SIG-M5 treated with dmso at 0.1 percent for 504 hours (cell line): ENCODE measurements at regions not wholly inside any gene's neighbourhood (a gene's known extent, or its start where the extent isn't known, plus 50 kb on each side); places are given as distances from the start of the nearest gene placed in this dataset.

Experiments used
- DNase-seq: peaks from one replicate; lab custom pipeline; 2025; ENCODE audit not compliant: unreplicated experiment; lab: John Stamatoyannopoulos, UW

- DNase-seq = no peak
Observed at GRCh38 chr7:22962775-22963350, 51.1 kb downstream of the HYCC1 start.

GRCh38 chr7:22958742-22959141 is 55.2 kb downstream of the HYCC1 start:
- DNase-seq = no peak

- DNase-seq = no peak
Observed at GRCh38 chr7:22954251-22954650, 59.7 kb downstream of the HYCC1 start.

- DNase-seq = no peak
Observed at GRCh38 chr7:22952306-22953015, 61.5 kb downstream of the HYCC1 start.

- no peak for DNase-seq
Observed at GRCh38 chr7:22949944-22950343, 64.0 kb downstream of the HYCC1 start.

- DNase-seq = no peak
Observed at GRCh38 chr7:22949221-22949620, 64.7 kb downstream of the HYCC1 start.

GRCh38 chr7:22948770-22949169 is 65.2 kb downstream of the HYCC1 start:
- no peak for DNase-seq

GRCh38 chr7:22945584-22945983 is 68.3 kb downstream of the HYCC1 start:
- no peak for DNase-seq

- DNase-seq = no peak
Observed at GRCh38 chr7:22944510-22944909, 69.4 kb downstream of the HYCC1 start.

GRCh38 chr7:22944022-22944421 is 69.9 kb downstream of the HYCC1 start:
- DNase-seq = no peak

- DNase-seq = no peak
Observed at GRCh38 chr7:22942191-22942590, 71.7 kb downstream of the HYCC1 start.

GRCh38 chr7:22939842-22940241 is 74.1 kb downstream of the HYCC1 start:
- DNase-seq = no peak

GRCh38 chr7:22937946-22938345 is 76.0 kb downstream of the HYCC1 start:
- DNase-seq = no peak

- DNase-seq = no peak
Observed at GRCh38 chr7:22936246-22936645, 77.7 kb downstream of the HYCC1 start.

- DNase-seq = no peak
Observed at GRCh38 chr7:22935269-22935668, 78.7 kb downstream of the HYCC1 start.

- no peak for DNase-seq
Observed at GRCh38 chr7:22934473-22935065, 79.4 kb downstream of the HYCC1 start.

- DNase-seq = no peak
Observed at GRCh38 chr7:22934023-22934422, 79.9 kb downstream of the HYCC1 start.

GRCh38 chr7:22932896-22933295 is 81.0 kb downstream of the HYCC1 start:
- no peak for DNase-seq

- DNase-seq = no peak
Observed at GRCh38 chr7:22931011-22931410, 82.9 kb downstream of the HYCC1 start.

- no peak for DNase-seq
Observed at GRCh38 chr7:22922307-22922706, 91.6 kb downstream of the HYCC1 start.

- peak; percentile 28 for DNase-seq
Observed at GRCh38 chr7:22921386-22922086, 92.4 kb downstream of the HYCC1 start.

- no peak for DNase-seq
Observed at GRCh38 chr7:22920672-22921071, 93.3 kb downstream of the HYCC1 start.
